LHCN-M2 (cell line): ENCODE measurements at regions not wholly inside any gene's neighbourhood (a gene's known extent, or its start where the extent isn't known, plus 50 kb on each side); places are given as distances from the start of the nearest gene placed in this dataset.

Source experiments
- DNase-seq: peaks from one replicate; pipeline ENCODE4 v3.0.0-alpha.2; 2012; ENCODE audit warnings: low read depth

- DNase-seq = no peak
These were observed 165.8 kb upstream of the LRIG3 start for GRCh38 chr12:59086126-59086525.

- DNase-seq = no peak
These were observed 165.4 kb upstream of the LRIG3 start for GRCh38 chr12:59085690-59086089.

GRCh38 chr12:59084511-59085375 lies 164.4 kb upstream of the LRIG3 start:
- no peak for DNase-seq

GRCh38 chr12:59082952-59083351 lies 162.6 kb upstream of the LRIG3 start:
- no peak for DNase-seq

GRCh38 chr12:59080101-59080500 lies 159.8 kb upstream of the LRIG3 start:
- no peak for DNase-seq

- DNase-seq = no peak
These were observed 159.2 kb upstream of the LRIG3 start for GRCh38 chr12:59079472-59079871.

- DNase-seq = no peak
These were observed 158.7 kb upstream of the LRIG3 start for GRCh38 chr12:59079002-59079401.

GRCh38 chr12:59077575-59078426 lies 157.5 kb upstream of the LRIG3 start:
- DNase-seq = peak; percentile 38

GRCh38 chr12:59077153-59077552 lies 156.8 kb upstream of the LRIG3 start:
- DNase-seq = no peak

- no peak for DNase-seq
These were observed 156.3 kb upstream of the LRIG3 start for GRCh38 chr12:59076622-59077021.

GRCh38 chr12:59075968-59076490 lies 155.7 kb upstream of the LRIG3 start:
- no peak for DNase-seq

GRCh38 chr12:59075141-59075540 lies 154.8 kb upstream of the LRIG3 start:
- no peak for DNase-seq

- DNase-seq = no peak
These were observed 150.1 kb upstream of the LRIG3 start for GRCh38 chr12:59070322-59070933.

GRCh38 chr12:59069516-59069915 lies 149.2 kb upstream of the LRIG3 start:
- DNase-seq = no peak

- no peak for DNase-seq
These were observed 148.1 kb upstream of the LRIG3 start for GRCh38 chr12:59068436-59068835.

- peak; percentile 61 for DNase-seq
These were observed 146.8 kb upstream of the LRIG3 start for GRCh38 chr12:59067083-59067482.

- no peak for DNase-seq
These were observed 146.1 kb upstream of the LRIG3 start for GRCh38 chr12:59066445-59066844.

- DNase-seq = no peak
These were observed 139.0 kb upstream of the LRIG3 start for GRCh38 chr12:59059088-59059935.

- no peak for DNase-seq
These were observed 136.7 kb upstream of the LRIG3 start for GRCh38 chr12:59056966-59057365.

- DNase-seq = peak; percentile 81
These were observed 135.0 kb upstream of the LRIG3 start for GRCh38 chr12:59055204-59055860.
